Liver (tissue), 3 donors: ENCODE measurements at regions not wholly inside any gene's neighbourhood (a gene's known extent, or its start where the extent isn't known, plus 50 kb on each side); places are given as distances from the start of the nearest gene placed in this dataset.

Experiments
- ATF3 ChIP-seq: IDR thresholded peaks from 2 replicates; pipeline ENCODE4 v1.6.1; 2016; ENCODE audit warnings: antibody characterized with exemption
- CTCF ChIP-seq: fragments of 150-350 bp; IDR thresholded peaks from 2 replicates; pipeline ENCODE4 v1.5.1; 2017; ENCODE audit warnings: improper control_type of control experiment, low read depth, low read length; ENCODE audit not compliant: missing input control
- FOXA1 ChIP-seq: IDR thresholded peaks from 2 replicates; pipeline ENCODE4 v1.6.1; 2016; ENCODE audit warnings: antibody characterized with exemption
- GABPA ChIP-seq, 2 donors: IDR thresholded peaks in 1 of 2; conservative IDR thresholded peaks in 1 of 2; 2 replicates each; pipeline ENCODE4 v1.6.1; 2016; ENCODE audit warnings: antibody characterized with exemption in 2 of 2, mild to moderate bottlenecking in 1 of 2, moderate library complexity in 1 of 2
- MAX ChIP-seq: IDR thresholded peaks from 2 replicates; pipeline ENCODE4 v1.6.1; 2016; ENCODE audit warnings: antibody characterized with exemption
- RAD21 ChIP-seq, 2 donors: IDR thresholded peaks; 2 replicates each; pipeline ENCODE4 v1.6.1; 2016; ENCODE audit warnings: antibody characterized with exemption in 2 of 2, mild to moderate bottlenecking in 2 of 2
- REST ChIP-seq: IDR thresholded peaks from 2 replicates; pipeline ENCODE4 v1.6.1; 2016; ENCODE audit warnings: antibody characterized with exemption, mild to moderate bottlenecking
- TAF1 ChIP-seq: conservative IDR thresholded peaks from 2 replicates; pipeline ENCODE4 v1.6.1; 2016; ENCODE audit warnings: antibody characterized with exemption, mild to moderate bottlenecking
- YY1 ChIP-seq: IDR thresholded peaks from 2 replicates; pipeline ENCODE4 v1.6.1; 2016; ENCODE audit warnings: antibody characterized with exemption, mild to moderate bottlenecking
- ZBTB33 ChIP-seq: IDR thresholded peaks from 2 replicates; pipeline ENCODE4 v1.6.1; 2016; ENCODE audit warnings: antibody characterized with exemption
- donor health status: healthy.
- donor health status: healthy.

GRCh38 chr2:5370158-5370557 is 322.0 kb upstream of the SOX11 start:
- TF ChIP-seq CTCF (no peak), GABPA (IDR thresholded peaks at IDR 0.05 in 1 of 2, conservative IDR thresholded peaks at IDR 0.05 in 1 of 2) (no peak), TAF1 (no peak), REST (no peak), FOXA1 (no peak), MAX (no peak), RAD21 (IDR thresholded peaks at IDR 0.05) (no peak), ZBTB33 (no peak), YY1 (no peak), ATF3 (no peak)
